NT2/D1 (cell line): ENCODE measurements at regions not wholly inside any gene's neighbourhood (a gene's known extent, or its start where the extent isn't known, plus 50 kb on each side); places are given as distances from the start of the nearest gene placed in this dataset.

Experiments
- SUZ12 ChIP-seq: IDR thresholded peaks from 2 replicates; pipeline ENCODE4 v1.6.1; 2011; ENCODE audit not compliant: insufficient read length, insufficient read depth; ENCODE audit errors: extremely low read depth
- YY1 ChIP-seq: IDR thresholded peaks from 2 replicates; pipeline ENCODE4 v1.6.1; 2011; ENCODE audit not compliant: insufficient read length, insufficient read depth
- ZNF274 ChIP-seq: IDR thresholded peaks from 2 replicates; pipeline ENCODE4 v1.6.1; 2011; ENCODE audit warnings: mild to moderate bottlenecking, low read depth, low read length

DNA sequence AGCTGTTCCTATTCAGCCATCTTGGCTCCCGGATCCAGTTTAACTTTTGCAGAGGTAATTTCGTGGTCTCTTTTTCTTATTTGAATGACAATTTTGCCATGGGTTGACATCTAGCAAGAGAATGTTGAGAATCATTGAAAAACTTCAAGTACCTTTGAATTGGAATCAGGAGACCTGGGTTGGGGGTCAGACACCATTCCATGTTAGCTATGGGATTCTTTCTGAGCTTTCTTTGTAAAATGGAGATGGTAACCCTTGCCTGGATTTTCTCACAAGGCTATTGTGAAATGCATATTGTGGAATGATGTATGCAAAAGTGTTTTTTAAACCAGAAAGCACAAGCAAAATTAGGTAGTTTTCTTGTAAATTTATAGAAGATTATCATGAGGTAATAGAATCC, 79.1 kb upstream of the HAND2 start:
- TF ChIP-seq YY1, result peak; percentile 7
- no peak for TF ChIP-seq SUZ12
- no peak for TF ChIP-seq ZNF274
